ENCODE measurements at regions not wholly inside any gene's neighbourhood (a gene's known extent, or its start where the extent isn't known, plus 50 kb on each side); places are given as distances from the start of the nearest gene placed in this dataset.

- H3K9me3 ChIP-seq, result no peaks in the 10 kb centered on the region
- no peak for ATAC-seq
- no peak overlapping the region for H3K4me3 ChIP-seq
- TF ChIP-seq CTCF (IDR thresholded peaks at IDR 0.05 in 4 of 5, conservative IDR thresholded peaks at IDR 0.05 in 1 of 5) (no peak), POLR2A (IDR thresholded peaks at IDR 0.05) (no peak)
- in situ Hi-C loops (cut with MboI; ENCODE audit: low sequenced_read_pairs in 4 of 4) (no loop called here), intact Hi-C loops (cut with DNase I; ENCODE audit: low total_unique reads) (no loop called here)
- H3K27ac ChIP-seq, result no peak overlapping the region
- DNase-seq, result no peak
- no peaks in the 10 kb centered on the region for H3K36me3 ChIP-seq
- no peaks in the 10 kb centered on the region for H3K4me1 ChIP-seq
- peaks cover 5 to 14% (median 8%) of the 10 kb centered on the region in 3 donors for H3K27me3 ChIP-seq
These were observed 72.4 kb downstream of the MATN1 start for GRCh38 chr1:30650968-30651320.

GRCh38 chr1:30650038-30650967 is 73.1 kb downstream of the MATN1 start:
- Histone ChIP-seq H3K4me1 (no peaks in the 10 kb centered on the region), H3K27ac (no peak overlapping the region), H3K9me3 (no peaks in the 10 kb centered on the region), H3K4me3 (no peak overlapping the region), H3K36me3 (no peaks in the 10 kb centered on the region), H3K27me3 (peaks cover 5 to 20% (median 8%) of the 10 kb centered on the region in 3 donors)
- no peak for ATAC-seq
- in situ Hi-C loops (cut with MboI; ENCODE audit: low sequenced_read_pairs in 4 of 4) (no loop called here), intact Hi-C loops (cut with DNase I; ENCODE audit: low total_unique reads) (no loop called here)
- no peak for DNase-seq
- TF ChIP-seq CTCF (IDR thresholded peaks at IDR 0.05 in 4 of 5, conservative IDR thresholded peaks at IDR 0.05 in 1 of 5) (no peak), POLR2A (IDR thresholded peaks at IDR 0.05) (no peak)

- no peak for ATAC-seq
- DNase-seq, result no peak
- peaks cover 5 to 20% (median 8%) of the 10 kb centered on the region in 3 donors for H3K27me3 ChIP-seq
These were observed 73.9 kb downstream of the MATN1 start for GRCh38 chr1:30649321-30649991.

GRCh38 chr1:30648408-30649000 is 74.9 kb downstream of the MATN1 start:
- ATAC-seq (no peak), DNase-seq (no peak)
- no peak for TF ChIP-seq POLR2A (IDR thresholded peaks at IDR 0.05)
- TF ChIP-seq CTCF (IDR thresholded peaks at IDR 0.05 in 4 of 5, conservative IDR thresholded peaks at IDR 0.05 in 1 of 5), result no peak
- intact Hi-C loops (cut with DNase I; ENCODE audit: low total_unique reads), result no loop called here
- Histone ChIP-seq H3K27ac (no peak overlapping the region), H3K9me3 (no peaks in the 10 kb centered on the region), H3K27me3 (peaks cover 5 to 20% (median 8%) of the 10 kb centered on the region in 3 donors), H3K4me3 (no peak overlapping the region), H3K4me1 (no peaks in the 10 kb centered on the region), H3K36me3 (no peaks in the 10 kb centered on the region)
- in situ Hi-C loops (cut with MboI; ENCODE audit: low sequenced_read_pairs in 4 of 4), result no loop called here

More at GRCh38 chr1:30649321-30649991, 73.9 kb downstream of the MATN1 start:
- Histone ChIP-seq H3K27ac (no peak overlapping the region), H3K4me1 (no peaks in the 10 kb centered on the region), H3K9me3 (no peaks in the 10 kb centered on the region), H3K36me3 (no peaks in the 10 kb centered on the region), H3K4me3 (no peak overlapping the region)
- TF ChIP-seq POLR2A (IDR thresholded peaks at IDR 0.05) (no peak), CTCF (IDR thresholded peaks at IDR 0.05 in 4 of 5, conservative IDR thresholded peaks at IDR 0.05 in 1 of 5) (no peak)
- intact Hi-C loops (cut with DNase I; ENCODE audit: low total_unique reads) (no loop called here), in situ Hi-C loops (cut with MboI; ENCODE audit: low sequenced_read_pairs in 4 of 4) (no loop called here)

Data from gastrocnemius medialis (tissue), 4 donors.